BLaER1 treated with 17β-estradiol and CSF1 and Interleukin-3, amounts not matched to agents 10 nM and 100 nM (cell line): ENCODE measurements at regions not wholly inside any gene's neighbourhood (a gene's known extent, or its start where the extent isn't known, plus 50 kb on each side); places are given as distances from the start of the nearest gene placed in this dataset.
A peak's percentile ranks its signal among the peaks of the same experiment; 100 is the strongest.
"Not testable (repeated sequence)": the region's sequence is repeated elsewhere in the genome, so short reads cannot be mapped to it uniquely, and the experiment has no call there.

Experiments used
- H3K27ac ChIP-seq, 11 experiments: shearing (Covaris generic); formaldehyde crosslinking; 2 replicates each; pipeline ENCODE4 v1.8.1; 2022
- H3K27me3 ChIP-seq, 11 experiments: shearing (Covaris generic); formaldehyde crosslinking; 2 replicates each; pipeline ENCODE4 v1.8.1; 2022
- H3K36me3 ChIP-seq, 11 experiments: shearing (Covaris generic); formaldehyde crosslinking; 2 replicates each; pipeline ENCODE4 v1.8.1; 2022
- H3K4me1 ChIP-seq, 10 experiments: shearing (Covaris generic); formaldehyde crosslinking; 2 replicates each; pipeline ENCODE4 v1.8.1; 2022
- H3K4me2 ChIP-seq, 11 experiments: shearing (Covaris generic); formaldehyde crosslinking; 2 replicates each; pipeline ENCODE4 v1.8.1; 2022
- H3K4me3 ChIP-seq, 10 experiments: shearing (Covaris generic); formaldehyde crosslinking; 2 replicates each; pipeline ENCODE4 v1.8.1; 2022
- H3K9ac ChIP-seq, 11 experiments: shearing (Covaris generic); formaldehyde crosslinking; 2 replicates each; pipeline ENCODE4 v1.8.1; 2022
- H3K9me3 ChIP-seq, 11 experiments: shearing (Covaris generic); formaldehyde crosslinking; replicated peaks in 1 of 11; 2 replicates each; pipeline ENCODE4 v1.8.1; 2022
- H4K20me1 ChIP-seq, 11 experiments: shearing (Covaris generic); formaldehyde crosslinking; 2 replicates each; pipeline ENCODE4 v1.8.1; 2022
- Cebpa-rat ChIP-seq, 11 experiments: shearing (Covaris generic); IDR thresholded peaks; 2 replicates each; pipeline ENCODE4 v1.8.1; 2022

- Histone ChIP-seq H3K4me2 (no peak overlapping the region), H3K4me3 (no peak overlapping the region), H4K20me1 (no peaks in the 10 kb centered on the region), H3K4me1 (no peaks in the 10 kb centered on the region), H3K36me3 (peaks cover 0 to 20% (median 0%) of the 10 kb centered on the region in 11 experiments; a peak in 4 of 22 replicates), H3K9ac (no peak overlapping the region), H3K27me3 (no peaks in the 10 kb centered on the region), H3K27ac (no peak overlapping the region), H3K9me3 (no peaks in the 10 kb centered on the region)
- TF ChIP-seq Cebpa-rat (IDR thresholded peaks at IDR 0.05), result no peak
Observed at GRCh38 chr2:144003460-144004075, 516.4 kb downstream of the ZEB2 start.

GRCh38 chr2:143996974-143997373, 522.9 kb downstream of the ZEB2 start:
- H4K20me1 ChIP-seq, result no peaks in the 10 kb centered on the region
- H3K36me3 ChIP-seq, result no peaks in the 10 kb centered on the region
- no peaks in the 10 kb centered on the region for H3K9me3 ChIP-seq
- H3K4me1 ChIP-seq, result no peaks in the 10 kb centered on the region
- H3K9ac ChIP-seq, result no peak overlapping the region
- H3K4me2 ChIP-seq, result no peak overlapping the region
- TF ChIP-seq Cebpa-rat (IDR thresholded peaks at IDR 0.05), result no peak
- no peak overlapping the region for H3K27ac ChIP-seq
- H3K27me3 ChIP-seq, result no peaks in the 10 kb centered on the region
- H3K4me3 ChIP-seq, result no peak overlapping the region

GRCh38 chr2:143994961-143995360, 525.0 kb downstream of the ZEB2 start:
- H3K9ac ChIP-seq, result no peak overlapping the region
- H3K4me3 ChIP-seq, result no peak overlapping the region
- H3K27me3 ChIP-seq, result no peaks in the 10 kb centered on the region
- H4K20me1 ChIP-seq, result no peaks in the 10 kb centered on the region
- H3K27ac ChIP-seq, result no peak overlapping the region
- no peak for TF ChIP-seq Cebpa-rat (IDR thresholded peaks at IDR 0.05)
- peaks cover 12 to 19% (median 18%) of the 10 kb centered on the region in 11 experiments; a peak in 21 of 22 replicates for H3K9me3 ChIP-seq
- H3K4me2 ChIP-seq, result no peak overlapping the region
- no peaks in the 10 kb centered on the region for H3K36me3 ChIP-seq
- H3K4me1 ChIP-seq, result no peaks in the 10 kb centered on the region

GRCh38 chr2:143991596-143991995, 528.3 kb downstream of the ZEB2 start:
- not testable (repeated sequence) for H3K36me3 ChIP-seq, H3K27me3 ChIP-seq, H3K9ac ChIP-seq, H4K20me1 ChIP-seq, H3K4me3 ChIP-seq, H3K27ac ChIP-seq, H3K4me2 ChIP-seq
- peaks cover 0 to 14% (median 0%) of the 10 kb centered on the region in 10 experiments; a peak in 2 of 20 replicates for H3K4me1 ChIP-seq
- H3K9me3 ChIP-seq, result peaks cover 12 to 25% (median 20%) of the 10 kb centered on the region in 11 experiments; a peak in 21 of 22 replicates

- H3K4me1 ChIP-seq, result peaks cover 0 to 14% (median 0%) of the 10 kb centered on the region in 10 experiments; a peak in 2 of 20 replicates
Observed at GRCh38 chr2:143988082-143988481, 531.8 kb downstream of the ZEB2 start.

GRCh38 chr2:143981428-143981827, 538.5 kb downstream of the ZEB2 start:
- H3K27ac ChIP-seq, result no peak overlapping the region
- H3K27me3 ChIP-seq, result no peaks in the 10 kb centered on the region
- no peaks in the 10 kb centered on the region for H4K20me1 ChIP-seq
- H3K9ac ChIP-seq, result no peak overlapping the region
- H3K4me2 ChIP-seq, result no peak overlapping the region
- no peaks in the 10 kb centered on the region for H3K9me3 ChIP-seq
- TF ChIP-seq Cebpa-rat (IDR thresholded peaks at IDR 0.05), result no peak
- no peaks in the 10 kb centered on the region for H3K36me3 ChIP-seq
- no peaks in the 10 kb centered on the region for H3K4me1 ChIP-seq
- no peak overlapping the region for H3K4me3 ChIP-seq

More at GRCh38 chr2:143988082-143988481, 531.8 kb downstream of the ZEB2 start:
- Histone ChIP-seq H3K9ac (no peak overlapping the region), H3K4me3 (no peak overlapping the region), H3K4me2 (peak overlapping the region in 1 of 11 experiments; percentile 10; a peak in 1 of 22 replicates), H3K27ac (no peak overlapping the region), H4K20me1 (no peaks in the 10 kb centered on the region), H3K27me3 (no peaks in the 10 kb centered on the region), H3K9me3 (peaks cover 12 to 25% (median 20%) of the 10 kb centered on the region in 11 experiments; a peak in 21 of 22 replicates), H3K36me3 (no peaks in the 10 kb centered on the region)
- TF ChIP-seq Cebpa-rat (IDR thresholded peaks at IDR 0.05), result no peak

- no peak for TF ChIP-seq Cebpa-rat (IDR thresholded peaks at IDR 0.05)
Observed at GRCh38 chr2:143977356-143977755, 542.6 kb downstream of the ZEB2 start.

GRCh38 chr2:143975216-143975615, 544.7 kb downstream of the ZEB2 start:
- H4K20me1 ChIP-seq, result no peaks in the 10 kb centered on the region
- H3K27me3 ChIP-seq, result no peaks in the 10 kb centered on the region
- H3K4me1 ChIP-seq, result no peaks in the 10 kb centered on the region
- no peaks in the 10 kb centered on the region for H3K9me3 ChIP-seq
- H3K4me2 ChIP-seq, result no peak overlapping the region
- no peak overlapping the region for H3K9ac ChIP-seq
- H3K36me3 ChIP-seq, result no peaks in the 10 kb centered on the region
- H3K27ac ChIP-seq, result no peak overlapping the region
- H3K4me3 ChIP-seq, result no peak overlapping the region
- TF ChIP-seq Cebpa-rat (IDR thresholded peaks at IDR 0.05), result no peak

More at GRCh38 chr2:143977356-143977755, 542.6 kb downstream of the ZEB2 start:
- Histone ChIP-seq H3K4me2 (no peak overlapping the region), H3K9me3 (no peaks in the 10 kb centered on the region), H3K4me3 (no peak overlapping the region), H3K27me3 (no peaks in the 10 kb centered on the region), H3K36me3 (no peaks in the 10 kb centered on the region), H3K27ac (no peak overlapping the region), H3K4me1 (no peaks in the 10 kb centered on the region), H3K9ac (no peak overlapping the region), H4K20me1 (no peaks in the 10 kb centered on the region)

GRCh38 chr2:143974262-143974661, 545.7 kb downstream of the ZEB2 start:
- no peaks in the 10 kb centered on the region for H3K36me3 ChIP-seq
- H3K4me3 ChIP-seq, result no peak overlapping the region
- H3K27me3 ChIP-seq, result no peaks in the 10 kb centered on the region
- H3K9ac ChIP-seq, result no peak overlapping the region
- H3K4me2 ChIP-seq, result no peak overlapping the region
- no peak overlapping the region for H3K27ac ChIP-seq
- TF ChIP-seq Cebpa-rat (IDR thresholded peaks at IDR 0.05), result 0 out of 22 replicates have a peak, but pooled peaks of 1 of the 11 experiments have one; percentile 30
- H3K9me3 ChIP-seq, result no peaks in the 10 kb centered on the region
- H3K4me1 ChIP-seq, result no peaks in the 10 kb centered on the region
- H4K20me1 ChIP-seq, result no peaks in the 10 kb centered on the region

- Histone ChIP-seq H3K27me3 (no peaks in the 10 kb centered on the region), H3K9me3 (no peaks in the 10 kb centered on the region), H3K27ac (no peak overlapping the region), H3K4me2 (no peak overlapping the region), H3K9ac (no peak overlapping the region), H3K36me3 (peaks cover 0 to 8% (median 0%) of the 10 kb centered on the region in 11 experiments; a peak in 1 of 22 replicates), H4K20me1 (no peaks in the 10 kb centered on the region), H3K4me3 (no peak overlapping the region), H3K4me1 (no peaks in the 10 kb centered on the region)
- TF ChIP-seq Cebpa-rat (IDR thresholded peaks at IDR 0.05), result no peak
Observed at GRCh38 chr2:143968860-143969259, 551.1 kb downstream of the ZEB2 start.
